Right ventricle myocardium superior (tissue), 1 donor: ENCODE measurements at regions not wholly inside any gene's neighbourhood (a gene's known extent, or its start where the extent isn't known, plus 50 kb on each side); places are given as distances from the start of the nearest gene placed in this dataset.

Experiments
- ATAC-seq: fragments of 200-7000 bp; cut with Tn5 transposase; one replicate; pipeline ENCODE4 v1.9.1; 2020; ENCODE audit warnings: mild to moderate bottlenecking; ENCODE audit not compliant: poor library complexity
- DNase-seq: peaks from one replicate; pipeline ENCODE4 v3.0.0-alpha.2; 2020
- intact Hi-C: fragments of 100-400 bp; cut with DNase I; formaldehyde crosslinking; loops from one replicate; pipeline ENCODE4 v1.11.2; 2022
- donor health status: DM: no; HTN: yes; CAD: no; lungs with severe emphysema.

- peak; percentile 72 for ATAC-seq
- intact Hi-C loops = no loop called here
- peak; percentile 81 for DNase-seq
These were observed 211.2 kb downstream of the NXNL2 start for GRCh38 chr9:88746029-88746742.

DNA sequence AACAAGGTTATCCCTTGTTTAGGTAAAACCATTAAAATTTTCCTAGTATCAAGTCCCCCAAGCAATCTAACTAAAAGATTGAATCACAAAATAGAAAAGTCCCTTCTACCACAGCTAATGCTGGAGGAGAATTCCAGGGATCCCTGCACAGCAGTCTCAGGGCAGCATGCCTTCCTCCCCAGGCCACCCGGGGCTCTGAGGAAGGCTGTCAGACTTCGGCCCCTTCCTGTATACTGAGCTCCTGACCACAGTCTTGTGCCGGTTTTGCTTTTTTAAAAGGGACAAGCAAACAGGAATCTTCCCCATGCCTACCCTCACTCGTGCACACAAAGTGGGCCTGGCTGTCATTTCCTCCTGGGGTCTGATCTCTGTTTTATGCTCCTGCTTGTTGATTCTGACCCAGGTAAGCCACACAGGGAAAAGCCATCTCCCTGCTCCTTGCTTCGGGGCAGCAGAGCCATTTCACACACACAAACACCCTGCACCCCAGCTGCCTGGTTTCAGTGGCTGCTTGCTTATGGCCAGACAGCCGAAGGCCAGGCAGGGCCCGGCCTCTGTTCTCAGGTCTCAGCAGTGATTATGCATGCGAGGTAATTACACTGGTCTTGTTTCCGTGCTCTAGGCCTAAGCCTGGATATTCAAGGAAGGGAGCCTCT is 211.9 kb downstream of the NXNL2 start:
- no peak for DNase-seq
- no peak for ATAC-seq
- intact Hi-C loops = no loop called here

- intact Hi-C loops = no loop called here
- DNase-seq = peak; percentile 50
- peak; percentile 79 for ATAC-seq
These were observed 212.8 kb downstream of the NXNL2 start for GRCh38 chr9:88747768-88748167.

GRCh38 chr9:88748566-88749261 is 213.7 kb downstream of the NXNL2 start:
- DNase-seq (peak; percentile 75), ATAC-seq (peak; percentile 81)
- intact Hi-C loops = no loop called here

DNA sequence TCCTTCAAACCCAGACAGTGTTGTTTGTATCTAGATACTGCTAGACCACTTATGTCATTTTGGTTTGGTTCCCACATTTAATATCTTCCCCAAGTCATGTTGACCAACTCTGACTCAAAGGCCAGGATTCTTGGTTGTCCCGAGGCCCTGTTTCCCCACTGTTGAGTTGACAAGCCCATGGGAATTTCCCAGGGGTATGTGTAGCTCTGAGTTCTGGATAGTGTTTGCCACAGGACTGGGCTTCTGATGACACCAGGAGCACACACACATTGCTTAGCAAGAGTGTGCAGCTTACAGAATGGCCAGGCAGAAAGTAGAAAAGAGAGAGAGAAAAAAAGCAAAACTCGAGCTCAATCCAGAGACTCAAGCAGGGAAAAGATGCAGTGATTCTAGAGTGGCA is 214.4 kb downstream of the NXNL2 start:
- intact Hi-C loops = no loop called here
- DNase-seq (no peak), ATAC-seq (peak; percentile 10)

GRCh38 chr9:88750832-88751360 is 215.9 kb downstream of the NXNL2 start:
- intact Hi-C loops = no loop called here

DNA sequence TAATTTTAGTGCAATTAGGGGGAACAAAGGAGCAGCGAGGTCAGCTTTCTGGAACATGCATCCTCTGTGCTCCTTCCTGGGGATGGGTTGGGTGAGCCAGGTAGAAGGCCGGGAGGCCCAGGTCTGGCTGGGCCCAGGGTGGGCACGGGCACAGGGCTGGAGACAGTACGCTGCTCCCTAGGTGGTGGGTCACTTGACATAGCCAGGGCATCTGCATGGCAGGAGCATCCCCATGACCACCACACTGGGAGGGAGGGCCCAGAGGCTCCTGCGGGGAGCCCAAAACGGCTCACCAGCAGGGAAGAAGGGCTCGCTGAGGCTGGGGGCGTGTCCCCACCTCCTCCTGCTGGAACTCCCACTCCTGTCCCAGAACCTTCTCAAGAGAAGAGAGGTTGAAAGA is 216.8 kb downstream of the NXNL2 start:
- ATAC-seq = no peak
- intact Hi-C loops = no loop called here

More at GRCh38 chr9:88750832-88751360, 215.9 kb downstream of the NXNL2 start:
- DNase-seq = no peak
- ATAC-seq = no peak

GRCh38 chr9:88753691-88754367 is 218.9 kb downstream of the NXNL2 start:
- peak; percentile 63 for ATAC-seq
- intact Hi-C loops = no loop called here
- no peak for DNase-seq

More for the DNA sequence above, 216.8 kb downstream of the NXNL2 start:
- no peak for DNase-seq

GRCh38 chr9:88754452-88754851 is 219.5 kb downstream of the NXNL2 start:
- ATAC-seq (no peak), DNase-seq (no peak)
- intact Hi-C loops = no loop called here

DNA sequence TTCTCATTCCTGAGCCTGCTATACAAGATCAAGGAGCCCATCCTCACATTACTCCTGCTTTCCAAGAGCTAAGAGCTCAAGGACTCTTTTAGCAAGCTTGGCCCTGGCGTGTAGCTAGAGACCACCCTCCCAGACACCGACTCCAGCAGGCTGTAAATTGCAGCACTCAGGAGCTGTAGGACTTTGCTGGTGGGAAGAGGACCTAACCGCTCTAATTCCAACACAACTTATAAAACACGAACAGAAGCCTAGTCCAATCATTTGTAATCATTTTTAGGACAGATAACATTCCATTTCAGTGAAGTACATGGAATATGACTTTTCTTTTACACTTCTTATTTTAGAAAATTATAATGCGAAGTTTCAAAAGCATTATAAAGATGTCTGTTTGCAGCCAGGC is 219.9 kb downstream of the NXNL2 start:
- intact Hi-C loops = no loop called here
- ATAC-seq = no peak
- DNase-seq = no peak

DNA sequence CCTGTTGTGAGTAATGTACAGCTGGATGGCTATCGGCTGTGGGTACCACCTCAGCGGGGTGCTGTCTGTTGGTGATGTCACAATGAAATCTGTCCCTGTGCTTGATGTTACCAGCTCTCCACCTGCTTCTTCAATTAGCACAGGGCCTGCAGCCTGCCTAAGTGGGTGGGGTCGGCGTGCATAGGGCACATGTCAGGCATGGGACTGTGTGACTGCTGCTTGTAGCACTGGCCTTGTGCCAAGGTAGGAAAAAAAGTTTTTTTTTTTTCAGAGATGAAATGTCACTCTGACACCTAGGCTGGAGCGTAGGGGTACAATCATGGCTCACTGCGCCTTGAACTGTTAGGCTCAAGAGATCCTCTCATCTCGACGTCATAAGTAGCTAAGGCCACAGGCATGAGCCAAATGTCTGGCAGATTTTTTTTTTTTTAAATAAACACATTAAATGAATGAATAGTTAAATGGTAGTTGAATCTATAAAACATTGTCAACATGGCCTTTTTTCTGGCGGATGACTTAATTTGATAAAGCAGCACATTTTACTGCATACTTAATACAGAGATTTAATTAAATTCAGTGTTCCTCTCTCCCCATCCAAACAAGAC is 222.5 kb downstream of the NXNL2 start:
- DNase-seq (no peak), ATAC-seq (no peak)
- intact Hi-C loops = no loop called here

DNA sequence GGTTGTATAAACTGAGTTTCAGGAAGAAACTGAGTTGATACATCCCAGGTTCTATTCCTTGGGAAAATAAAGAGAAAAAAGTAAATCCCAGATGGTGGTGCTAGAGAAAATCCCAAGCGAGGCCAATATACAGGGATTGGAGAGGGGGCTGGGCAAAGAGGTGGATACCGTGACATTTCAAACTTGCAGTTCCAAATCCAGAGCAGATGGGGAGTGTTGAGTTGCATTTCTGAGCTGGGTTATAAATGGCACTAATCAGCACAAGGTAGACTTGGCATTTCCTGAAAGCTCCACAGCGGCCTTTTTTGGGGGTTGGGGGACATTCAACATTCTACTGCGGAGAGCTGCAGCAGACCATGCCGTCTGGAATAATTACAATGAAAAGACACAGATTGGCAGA is 224.4 kb downstream of the NXNL2 start:
- ATAC-seq = peak; percentile 64
- no peak for DNase-seq
- intact Hi-C loops = no loop called here

DNA sequence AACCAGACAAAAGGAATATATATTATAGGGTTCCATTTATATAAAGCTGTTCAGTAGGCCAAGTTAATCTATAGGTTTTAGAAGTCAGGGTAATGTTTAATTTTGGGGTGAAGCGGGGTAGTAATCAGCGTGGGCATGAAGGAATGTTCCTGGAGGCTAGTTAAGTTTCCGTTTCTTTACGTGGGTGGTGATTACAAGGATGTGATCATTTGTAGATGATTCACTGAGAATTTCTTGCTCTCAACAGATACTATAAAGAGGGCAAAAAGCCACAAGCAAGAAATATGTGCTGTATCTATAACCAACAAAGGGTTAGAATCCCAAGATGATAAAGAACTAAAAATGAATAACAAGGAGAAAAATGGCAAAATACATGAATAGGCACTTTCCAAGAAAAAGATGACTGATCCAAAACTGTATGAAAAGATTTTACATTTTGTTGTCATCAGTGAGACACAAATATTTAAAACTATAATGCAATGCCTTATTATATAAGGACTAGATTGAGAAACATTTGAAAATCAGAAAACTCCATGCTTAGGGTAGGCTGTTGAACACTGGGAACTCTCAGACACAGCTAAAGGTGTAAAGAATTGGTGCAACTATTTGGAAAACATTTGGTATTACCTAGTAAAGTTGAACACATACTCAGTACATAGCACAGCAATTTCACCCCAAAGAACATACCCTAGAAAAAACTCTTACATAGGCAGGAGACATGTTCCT is 224.3 kb upstream of the S1PR3 start:
- intact Hi-C loops = no loop called here
- DNase-seq (no peak), ATAC-seq (no peak)

DNA sequence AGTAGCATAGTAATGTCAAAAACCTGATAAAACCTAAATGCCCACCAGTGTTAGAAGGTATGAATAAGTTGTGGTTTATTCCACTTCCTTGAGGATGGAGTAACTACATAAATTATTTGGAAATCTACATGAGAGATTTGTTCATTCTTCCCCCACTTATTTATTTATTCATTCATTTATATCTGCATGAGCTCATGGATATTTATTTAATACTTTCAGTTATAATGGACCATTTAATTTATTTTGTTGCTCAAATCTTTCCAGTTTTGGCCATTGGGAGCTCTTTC is 223.8 kb upstream of the S1PR3 start:
- ATAC-seq = no peak
- intact Hi-C loops = no loop called here
- DNase-seq = no peak

- DNase-seq (no peak), ATAC-seq (no peak)
- intact Hi-C loops = no loop called here
These were observed 218.7 kb upstream of the S1PR3 start for GRCh38 chr9:88772575-88772974.

GRCh38 chr9:88773126-88773525 is 218.1 kb upstream of the S1PR3 start:
- ATAC-seq (no peak), DNase-seq (no peak)
- intact Hi-C loops = no loop called here

- no peak for DNase-seq
- intact Hi-C loops = no loop called here
- ATAC-seq = no peak
These were observed 217.5 kb upstream of the S1PR3 start for GRCh38 chr9:88773627-88774244.

DNA sequence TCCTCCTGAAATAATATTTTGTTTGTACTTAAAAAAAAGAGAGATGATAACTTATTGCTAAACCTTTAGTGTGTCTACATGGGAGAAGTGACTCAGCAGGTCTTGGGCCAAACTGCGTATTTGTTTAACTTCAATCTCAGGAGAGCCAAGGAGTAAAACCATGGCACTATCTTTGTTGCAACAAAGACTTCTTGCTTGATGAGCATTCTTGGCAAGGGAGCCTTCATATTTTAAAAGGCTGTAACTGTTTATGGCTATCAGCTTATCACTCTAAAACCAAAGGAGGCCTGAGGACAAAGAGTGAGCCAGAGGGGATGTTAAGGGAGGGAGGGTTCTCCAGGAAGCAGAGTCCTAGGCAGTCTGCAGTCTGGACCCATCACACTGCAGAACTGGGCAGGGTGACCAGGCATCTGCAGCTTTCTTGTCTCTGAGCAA is 216.2 kb upstream of the S1PR3 start:
- DNase-seq (no peak), ATAC-seq (peak; percentile 63)
- intact Hi-C loops = no loop called here
